ENCODE measurements at regions not wholly inside any gene's neighbourhood (a gene's known extent, or its start where the extent isn't known, plus 50 kb on each side); places are given as distances from the start of the nearest gene placed in this dataset.

DNA sequence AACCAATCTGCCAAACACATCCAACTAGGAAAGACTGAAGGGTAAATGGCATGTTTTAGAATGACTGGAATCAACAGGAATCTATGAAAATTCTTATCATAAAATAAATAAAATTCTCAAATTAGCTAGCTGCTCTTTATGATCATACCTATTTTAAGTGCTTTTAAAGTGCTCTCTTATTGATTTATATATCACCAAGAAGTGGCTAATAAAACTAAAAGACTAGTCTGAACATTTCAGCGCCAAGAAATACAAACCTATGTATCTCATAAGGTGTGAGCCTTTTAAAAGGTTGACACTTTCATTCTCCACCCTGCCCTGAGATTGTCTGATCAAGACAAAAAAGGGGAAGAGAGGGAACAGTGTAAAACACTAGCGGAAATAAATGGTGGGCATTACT, 136.8 kb upstream of the ARHGAP42 start:
- TF ChIP-seq, protein P1, sequence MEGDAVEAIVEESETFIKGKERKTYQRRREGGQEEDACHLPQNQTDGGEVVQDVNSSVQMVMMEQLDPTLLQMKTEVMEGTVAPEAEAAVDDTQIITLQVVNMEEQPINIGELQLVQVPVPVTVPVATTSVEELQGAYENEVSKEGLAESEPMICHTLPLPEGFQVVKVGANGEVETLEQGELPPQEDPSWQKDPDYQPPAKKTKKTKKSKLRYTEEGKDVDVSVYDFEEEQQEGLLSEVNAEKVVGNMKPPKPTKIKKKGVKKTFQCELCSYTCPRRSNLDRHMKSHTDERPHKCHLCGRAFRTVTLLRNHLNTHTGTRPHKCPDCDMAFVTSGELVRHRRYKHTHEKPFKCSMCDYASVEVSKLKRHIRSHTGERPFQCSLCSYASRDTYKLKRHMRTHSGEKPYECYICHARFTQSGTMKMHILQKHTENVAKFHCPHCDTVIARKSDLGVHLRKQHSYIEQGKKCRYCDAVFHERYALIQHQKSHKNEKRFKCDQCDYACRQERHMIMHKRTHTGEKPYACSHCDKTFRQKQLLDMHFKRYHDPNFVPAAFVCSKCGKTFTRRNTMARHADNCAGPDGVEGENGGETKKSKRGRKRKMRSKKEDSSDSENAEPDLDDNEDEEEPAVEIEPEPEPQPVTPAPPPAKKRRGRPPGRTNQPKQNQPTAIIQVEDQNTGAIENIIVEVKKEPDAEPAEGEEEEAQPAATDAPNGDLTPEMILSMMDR (IDR thresholded peaks at IDR 0.05) = no peak
- no peak for TF ChIP-seq POLR2A (IDR thresholded peaks at IDR 0.05)
- TF ChIP-seq POLR2AphosphoS5 (IDR thresholded peaks at IDR 0.05) = no peak
